ENCODE measurements at regions not wholly inside any gene's neighbourhood (a gene's known extent, or its start where the extent isn't known, plus 50 kb on each side); places are given as distances from the start of the nearest gene placed in this dataset.
"Not testable (repeated sequence)": the region's sequence is repeated elsewhere in the genome, so short reads cannot be mapped to it uniquely, and the experiment has no call there.

DNA sequence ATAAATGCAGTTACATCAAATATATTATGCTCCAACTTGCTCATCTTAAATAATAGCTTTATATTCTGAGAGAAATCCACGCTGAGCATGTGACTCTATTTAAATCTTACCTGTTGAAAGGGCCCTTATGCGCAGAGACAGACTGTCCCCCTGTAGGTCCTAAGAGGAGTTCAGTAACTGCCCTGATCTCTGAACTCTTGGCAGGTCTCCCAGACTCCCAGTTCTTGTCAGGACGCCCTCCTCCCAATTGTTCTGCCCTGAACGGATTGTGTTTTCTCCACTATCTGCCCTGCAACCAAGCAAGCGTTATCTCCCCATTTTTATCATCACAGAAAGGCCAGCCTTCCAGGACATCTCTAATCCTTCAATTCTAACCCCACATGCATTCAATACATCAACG is 954.6 kb downstream of the TSN start:
- Histone ChIP-seq H3K9ac (ENCODE audit: insufficient read depth in 1 of 2, low read length in 2 of 2) (no peak overlapping the region), H3K27me3 (ENCODE audit: control insufficient read depth in 3 of 3, insufficient read depth in 3 of 3, low read length in 2 of 3) (no peaks in the 10 kb centered on the region), H3K36me3 (ENCODE audit: control insufficient read depth in 4 of 4, insufficient read depth in 4 of 4, low read length in 4 of 4) (no peaks in the 10 kb centered on the region), H3K27ac (ENCODE audit: low read depth in 1 of 2, low read length in 1 of 2) (no peak overlapping the region), H3K4me3 (no peak overlapping the region), H3K9me3 (ENCODE audit: control insufficient read depth in 4 of 4, insufficient read depth in 3 of 4, low read length in 3 of 4) (peaks cover 0 to 4% (median 2%) of the 10 kb centered on the region in 4 donors), H3K4me1 (ENCODE audit: control insufficient read depth in 5 of 5, insufficient read depth in 5 of 5, low read length in 5 of 5) (no peaks in the 10 kb centered on the region)
- DNase-seq (no peak), ATAC-seq (ENCODE audit: insufficient read depth, low FRiP score) (no peak)
- TF ChIP-seq, protein P1, sequence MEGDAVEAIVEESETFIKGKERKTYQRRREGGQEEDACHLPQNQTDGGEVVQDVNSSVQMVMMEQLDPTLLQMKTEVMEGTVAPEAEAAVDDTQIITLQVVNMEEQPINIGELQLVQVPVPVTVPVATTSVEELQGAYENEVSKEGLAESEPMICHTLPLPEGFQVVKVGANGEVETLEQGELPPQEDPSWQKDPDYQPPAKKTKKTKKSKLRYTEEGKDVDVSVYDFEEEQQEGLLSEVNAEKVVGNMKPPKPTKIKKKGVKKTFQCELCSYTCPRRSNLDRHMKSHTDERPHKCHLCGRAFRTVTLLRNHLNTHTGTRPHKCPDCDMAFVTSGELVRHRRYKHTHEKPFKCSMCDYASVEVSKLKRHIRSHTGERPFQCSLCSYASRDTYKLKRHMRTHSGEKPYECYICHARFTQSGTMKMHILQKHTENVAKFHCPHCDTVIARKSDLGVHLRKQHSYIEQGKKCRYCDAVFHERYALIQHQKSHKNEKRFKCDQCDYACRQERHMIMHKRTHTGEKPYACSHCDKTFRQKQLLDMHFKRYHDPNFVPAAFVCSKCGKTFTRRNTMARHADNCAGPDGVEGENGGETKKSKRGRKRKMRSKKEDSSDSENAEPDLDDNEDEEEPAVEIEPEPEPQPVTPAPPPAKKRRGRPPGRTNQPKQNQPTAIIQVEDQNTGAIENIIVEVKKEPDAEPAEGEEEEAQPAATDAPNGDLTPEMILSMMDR (IDR thresholded peaks at IDR 0.05; ENCODE audit: control extremely low read depth, extremely low read depth) = no peak
- 72 to 87% methylated on average over 6 of the region's 6 CpGs for WGBS, 2 donors

DNA sequence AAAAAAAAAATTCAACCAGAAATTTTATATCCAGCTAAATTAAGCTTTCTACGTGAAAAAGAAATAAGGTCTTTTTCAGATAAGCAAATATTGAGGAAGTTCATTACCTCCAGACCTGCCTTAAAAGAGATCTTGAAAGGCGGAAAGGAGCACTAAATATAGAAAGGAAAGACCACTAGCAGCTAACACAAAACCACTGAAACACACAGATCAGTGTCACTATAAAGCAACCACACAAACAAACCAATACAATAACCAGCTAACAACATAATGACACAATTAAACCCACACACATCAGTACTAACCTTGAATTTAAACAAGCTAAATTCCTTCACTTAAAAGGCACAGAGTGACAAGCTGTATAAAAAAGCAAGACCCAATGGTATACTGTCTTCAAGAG is 958.3 kb downstream of the TSN start:
- WGBS, 2 donors = 65 to 82% methylated on average over 2 of the region's 2 CpGs
- Histone ChIP-seq H3K4me3 (no peak overlapping the region), H3K4me1 (ENCODE audit: control insufficient read depth in 5 of 5, insufficient read depth in 5 of 5, low read length in 5 of 5) (no peaks in the 10 kb centered on the region), H3K9me3 (ENCODE audit: control insufficient read depth in 4 of 4, insufficient read depth in 3 of 4, low read length in 3 of 4) (peaks cover 0 to 6% (median 3%) of the 10 kb centered on the region in 4 donors), H3K36me3 (ENCODE audit: control insufficient read depth in 4 of 4, insufficient read depth in 4 of 4, low read length in 4 of 4) (no peaks in the 10 kb centered on the region), H3K27ac (ENCODE audit: low read depth in 1 of 2, low read length in 1 of 2) (no peak overlapping the region), H3K9ac (ENCODE audit: insufficient read depth in 1 of 2, low read length in 2 of 2) (no peak overlapping the region), H3K27me3 (ENCODE audit: control insufficient read depth in 3 of 3, insufficient read depth in 3 of 3, low read length in 2 of 3) (no peaks in the 10 kb centered on the region)
- TF ChIP-seq, protein P1 (IDR thresholded peaks at IDR 0.05; ENCODE audit: control extremely low read depth, extremely low read depth) = no peak
- DNase-seq = no peak
- ATAC-seq (ENCODE audit: insufficient read depth, low FRiP score) = no peak

DNA sequence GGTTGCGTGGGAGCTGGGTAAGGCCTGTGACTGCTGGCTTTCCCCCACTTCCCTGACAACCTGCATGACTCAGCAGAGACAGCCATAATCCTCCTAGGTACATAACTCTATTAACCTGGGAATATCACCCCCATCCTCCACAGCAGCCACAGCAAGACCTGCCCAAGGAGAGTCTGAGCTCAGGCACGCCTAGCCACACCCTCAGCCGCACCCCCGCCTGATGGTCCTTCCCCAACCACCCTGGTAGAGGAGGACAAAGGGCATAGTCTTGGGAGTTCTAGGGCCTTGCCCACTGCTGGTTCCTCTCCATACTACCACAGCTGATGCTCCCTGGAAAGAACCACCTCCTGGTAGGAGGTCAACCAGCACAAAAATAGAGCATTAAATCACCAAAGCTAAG is 965.4 kb downstream of the TSN start:
- ATAC-seq (ENCODE audit: insufficient read depth, low FRiP score); H3K9ac ChIP-seq (ENCODE audit: insufficient read depth in 1 of 2, low read length in 2 of 2); H3K27me3 ChIP-seq (ENCODE audit: control insufficient read depth in 3 of 3, insufficient read depth in 3 of 3, low read length in 2 of 3); H3K4me1 ChIP-seq (ENCODE audit: control insufficient read depth in 5 of 5, insufficient read depth in 5 of 5, low read length in 5 of 5); H3K36me3 ChIP-seq (ENCODE audit: control insufficient read depth in 4 of 4, insufficient read depth in 4 of 4, low read length in 4 of 4); H3K4me3 ChIP-seq; H3K9me3 ChIP-seq (ENCODE audit: control insufficient read depth in 4 of 4, insufficient read depth in 3 of 4, low read length in 3 of 4); H3K27ac ChIP-seq (ENCODE audit: low read depth in 1 of 2, low read length in 1 of 2); DNase-seq: not testable (repeated sequence)
- 97 to 100% methylated on average over 4 of the region's 4 CpGs for WGBS, 2 donors

DNA sequence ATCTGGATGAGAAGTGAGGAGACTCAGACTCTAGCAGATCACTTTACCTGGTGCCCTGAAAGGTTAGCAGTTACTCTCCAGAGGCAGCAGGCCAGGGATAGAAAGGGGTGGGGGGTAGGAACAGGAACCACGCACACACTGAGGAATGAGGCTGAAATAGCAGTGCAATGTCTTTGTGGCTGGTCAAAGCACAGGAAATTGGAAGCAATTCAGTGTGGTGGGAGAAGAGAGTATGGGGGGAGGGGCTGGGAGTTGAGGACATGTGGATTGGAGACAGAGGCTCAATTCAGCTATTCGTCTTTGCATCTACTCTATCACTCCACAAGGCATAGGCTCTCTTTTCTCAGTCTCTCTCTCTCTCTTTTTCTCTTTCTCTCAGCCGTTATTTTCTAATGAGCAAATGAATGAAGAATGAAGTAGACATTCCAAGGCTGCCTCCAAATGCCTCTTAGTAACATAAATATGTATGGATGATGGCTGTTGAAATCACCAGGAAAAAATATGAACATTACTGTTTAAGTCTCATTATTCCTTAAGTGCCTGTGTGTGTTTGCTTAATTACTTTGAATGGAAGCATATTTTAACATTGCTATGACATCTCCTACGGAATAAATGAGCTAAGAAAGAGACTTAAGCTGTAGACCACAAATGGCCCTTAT is 979.4 kb downstream of the TSN start:
- TF ChIP-seq, protein P1 (IDR thresholded peaks at IDR 0.05; ENCODE audit: control extremely low read depth, extremely low read depth) = no peak
- DNase-seq = peak in 1 of 3 donors; percentile 46
- ATAC-seq (ENCODE audit: insufficient read depth, low FRiP score) = no peak
- peaks cover 0 to 2% (median 0%) of the 10 kb centered on the region in 4 donors for H3K9me3 ChIP-seq (ENCODE audit: control insufficient read depth in 4 of 4, insufficient read depth in 3 of 4, low read length in 3 of 4)
- H3K36me3 ChIP-seq (ENCODE audit: control insufficient read depth in 4 of 4, insufficient read depth in 4 of 4, low read length in 4 of 4) = no peaks in the 10 kb centered on the region
- H3K9ac ChIP-seq (ENCODE audit: insufficient read depth in 1 of 2, low read length in 2 of 2) = no peak overlapping the region
- H3K4me1 ChIP-seq (ENCODE audit: control insufficient read depth in 5 of 5, insufficient read depth in 5 of 5, low read length in 5 of 5) = peaks cover 0 to 10% (median 0%) of the 10 kb centered on the region in 5 donors
- WGBS, 2 donors = 55 to 65% methylated on average over 4 of the region's 4 CpGs
- H3K4me3 ChIP-seq = no peak overlapping the region
- H3K27me3 ChIP-seq (ENCODE audit: control insufficient read depth in 3 of 3, insufficient read depth in 3 of 3, low read length in 2 of 3) = no peaks in the 10 kb centered on the region
- no peak overlapping the region for H3K27ac ChIP-seq (ENCODE audit: low read depth in 1 of 2, low read length in 1 of 2)
